GM23338 (cell line): ENCODE measurements at regions not wholly inside any gene's neighbourhood (a gene's known extent, or its start where the extent isn't known, plus 50 kb on each side); places are given as distances from the start of the nearest gene placed in this dataset.

Experiments
- ATAC-seq: fragments of 200-7000 bp; cut with Tn5 transposase; 3 replicates; pipeline ENCODE4 v1.9.1; 2020
- DNase-seq: peaks from one replicate; pipeline ENCODE4 v3.0.0-alpha.2; 2015; ENCODE audit warnings: low spot score
- H2AFZ ChIP-seq: fragments of 200-600 bp; sonication (generic); 2 replicates; pipeline ENCODE4 v1.8.0; 2016; ENCODE audit warnings: antibody characterized with exemption, mild to moderate bottlenecking, moderate library complexity
- H3F3A ChIP-seq: fragments of 200-600 bp; sonication (generic); replicated peaks from 2 replicates; pipeline ENCODE4 v1.8.0; 2017; ENCODE audit warnings: antibody characterized with exemption, mixed run types, low read depth
- H3K27ac ChIP-seq: fragments of 200-600 bp; sonication (generic); 2 replicates; pipeline ENCODE4 v1.6.1; 2016; ENCODE audit warnings: low read depth
- H3K27me3 ChIP-seq: fragments of 200-600 bp; sonication (generic); 2 replicates; pipeline ENCODE4 v1.8.0; 2016; ENCODE audit warnings: mild to moderate bottlenecking, mixed run types, moderate library complexity; ENCODE audit not compliant: insufficient read depth
- H3K36me3 ChIP-seq: fragments of 200-600 bp; sonication (generic); 2 replicates; pipeline ENCODE4 v1.8.0; 2016; ENCODE audit warnings: mild to moderate bottlenecking; ENCODE audit not compliant: insufficient read depth
- H3K4me1 ChIP-seq: fragments of 200-600 bp; sonication (generic); 2 replicates; pipeline ENCODE4 v1.8.0; 2016; ENCODE audit warnings: mild to moderate bottlenecking, moderate library complexity; ENCODE audit not compliant: insufficient read depth
- H3K4me2 ChIP-seq: fragments of 200-600 bp; sonication (generic); 2 replicates; pipeline ENCODE4 v1.7.1; 2017; ENCODE audit warnings: mixed run types
- H3K4me3 ChIP-seq: fragments of 200-600 bp; sonication (generic); 2 replicates; pipeline ENCODE4 v1.6.1; 2016; ENCODE audit warnings: mixed run types
- H3K79me2 ChIP-seq: fragments of 200-600 bp; sonication (generic); replicated peaks from 2 replicates; pipeline ENCODE4 v1.8.0; 2017; ENCODE audit warnings: mild to moderate bottlenecking; ENCODE audit not compliant: insufficient read depth
- H3K9me2 ChIP-seq: fragments of 200-600 bp; sonication (generic); 2 replicates; pipeline ENCODE4 v1.8.0; 2017; ENCODE audit not compliant: insufficient read depth
- H4K20me1 ChIP-seq: fragments of 200-600 bp; sonication (generic); replicated peaks from 2 replicates; pipeline ENCODE4 v1.8.0; 2017; ENCODE audit warnings: mild to moderate bottlenecking; ENCODE audit not compliant: insufficient read depth
- H3K27ac Mint-ChIP-seq: 2 replicates; pipeline ENCODE4 v1.8.0; 2020; ENCODE audit warnings: inconsistent platforms, mild to moderate bottlenecking, moderate library complexity, mixed read lengths
- H3K27me3 Mint-ChIP-seq: 3 replicates; pipeline ENCODE4 v1.8.0; 2022; ENCODE audit warnings: low read depth, mild to moderate bottlenecking, moderate library complexity, mixed read lengths, inconsistent platforms; ENCODE audit not compliant: insufficient read depth, poor library complexity
- H3K36me3 Mint-ChIP-seq: 3 replicates; pipeline ENCODE4 v1.8.0; 2021; ENCODE audit warnings: low read depth, mild to moderate bottlenecking, inconsistent platforms, moderate library complexity, mixed read lengths
- H3K4me1 Mint-ChIP-seq: 3 replicates; pipeline ENCODE4 v1.8.0; 2020; ENCODE audit warnings: mild to moderate bottlenecking, inconsistent platforms, mixed read lengths
- H3K4me3 Mint-ChIP-seq: 3 replicates; pipeline ENCODE4 v1.8.0; 2021; ENCODE audit warnings: moderate library complexity, mild to moderate bottlenecking, inconsistent platforms, mixed read lengths
- H3K9me3 Mint-ChIP-seq: 3 replicates; pipeline ENCODE4 v1.8.0; 2020; ENCODE audit warnings: moderate library complexity, mild to moderate bottlenecking, inconsistent platforms, mixed read lengths
- CREB1 ChIP-seq: fragments of 250-450 bp; sonication (Bioruptor Pico); IDR thresholded peaks from 2 replicates; pipeline ENCODE4 v1.5.0; 2020; ENCODE audit warnings: low read depth, mild to moderate bottlenecking, moderate library complexity
- CTCF ChIP-seq, 2 experiments: fragments of 200-600 bp in 1 of 2; sonication (generic) in 1 of 2; conservative IDR thresholded peaks; 2 replicates each; pipeline versions ENCODE4 v1.5.1 to v1.6.1; 2016 to 2017; ENCODE audit warnings: antibody characterized with exemption in 2 of 2, low read depth in 2 of 2, mild to moderate bottlenecking in 2 of 2, moderate library complexity in 1 of 2
- EZH2 ChIP-seq: fragments of 200-600 bp; sonication (generic); IDR thresholded peaks from one replicate; pipeline ENCODE4 v1.8.0; 2017; ENCODE audit warnings: antibody characterized with exemption, mild to moderate bottlenecking, low read depth; ENCODE audit not compliant: unreplicated experiment
- EZH2phosphoT487 ChIP-seq: fragments of 200-600 bp; sonication (generic); IDR thresholded peaks from one replicate; pipeline ENCODE4 v1.8.1; 2018; ENCODE audit warnings: antibody characterized with exemption; ENCODE audit not compliant: unreplicated experiment
- JUNB ChIP-seq: IDR thresholded peaks from one replicate; pipeline ENCODE4 v1.6.1; 2016; ENCODE audit warnings: antibody characterized with exemption; ENCODE audit not compliant: unreplicated experiment
- NANOG ChIP-seq: IDR thresholded peaks from 2 replicates; pipeline ENCODE4 v1.6.1; 2016; ENCODE audit warnings: antibody characterized with exemption, borderline replicate concordance
- REST ChIP-seq: IDR thresholded peaks from one replicate; pipeline ENCODE4 v1.6.1; 2018; ENCODE audit warnings: antibody characterized with exemption; ENCODE audit not compliant: unreplicated experiment
- STAT1 ChIP-seq: IDR thresholded peaks from one replicate; pipeline ENCODE4 v1.6.1; 2016; ENCODE audit warnings: antibody characterized with exemption; ENCODE audit not compliant: unreplicated experiment
- ZNF114 ChIP-seq: fragments of 250-450 bp; sonication (Bioruptor Pico); IDR thresholded peaks from 2 replicates; pipeline ENCODE4 v1.5.0; 2020; ENCODE audit warnings: mild to moderate bottlenecking, moderate library complexity
- ZNF462 ChIP-seq: fragments of 250-450 bp; sonication (Bioruptor Pico); IDR thresholded peaks from 2 replicates; pipeline ENCODE4 v1.5.0; 2020; ENCODE audit warnings: mild to moderate bottlenecking, moderate library complexity

- TF ChIP-seq REST, result no peak
- TF ChIP-seq JUNB, result no peak
- no peak for TF ChIP-seq EZH2phosphoT487
- TF ChIP-seq EZH2, result no peak
- TF ChIP-seq CREB1 (CRISPR knock-in tag), result no peak
Measured at GRCh38 chr9:21741151-21741550, 61.3 kb upstream of the MTAP start (continued).

GRCh38 chr9:21744320-21744719 is 58.1 kb upstream of the MTAP start:
- no peak overlapping the region for H3K4me3 Mint-ChIP-seq
- TF ChIP-seq EZH2, result no peak
- TF ChIP-seq REST, result no peak
- no peak for TF ChIP-seq STAT1
- no peak for TF ChIP-seq JUNB
- no peak for TF ChIP-seq ZNF114
- TF ChIP-seq NANOG, result no peak
- no peak for TF ChIP-seq CTCF (conservative IDR thresholded peaks at IDR 0.05; ENCODE audit: low read depth in 2 of 2)
- no peak for TF ChIP-seq ZNF462 (CRISPR knock-in tag)
- no peak for TF ChIP-seq CREB1 (CRISPR knock-in tag)

More at GRCh38 chr9:21744320-21744719, 58.1 kb upstream of the MTAP start:
- Mint-ChIP-seq H3K27me3 (peaks cover 71% of the 10 kb centered on the region), H3K36me3 (no peaks in the 10 kb centered on the region), H3K4me1 (no peaks in the 10 kb centered on the region), H3K27ac (no peak overlapping the region), H3K9me3 (no peaks in the 10 kb centered on the region)
- no peaks in the 10 kb centered on the region for H3K79me2 ChIP-seq
- H3K27me3 ChIP-seq, result peaks cover 100% of the 10 kb centered on the region
- H3K9me2 ChIP-seq, result no peaks in the 10 kb centered on the region
- no peaks in the 10 kb centered on the region for H3F3A ChIP-seq
- no peak overlapping the region for H3K4me2 ChIP-seq
- H3K4me1 ChIP-seq, result no peaks in the 10 kb centered on the region
- ATAC-seq (no peak), DNase-seq (no peak)
- H3K4me3 ChIP-seq, result no peak overlapping the region
- no peak overlapping the region for H3K27ac ChIP-seq
- no peaks in the 10 kb centered on the region for H3K36me3 ChIP-seq
- no peak overlapping the region for H2AFZ ChIP-seq
- no peaks in the 10 kb centered on the region; the same call in 1 of the 2 replicates for H4K20me1 ChIP-seq
